H1 (cell line): ENCODE measurements at regions not wholly inside any gene's neighbourhood (a gene's known extent, or its start where the extent isn't known, plus 50 kb on each side); places are given as distances from the start of the nearest gene placed in this dataset.

Experiments
- BRCA1 ChIP-seq: IDR thresholded peaks from 2 replicates; pipeline ENCODE4 v1.6.1; 2012; ENCODE audit warnings: low read depth, low read length, improper control_type of control experiment
- CEBPB ChIP-seq: IDR thresholded peaks from 2 replicates; pipeline ENCODE4 v1.6.1; 2012; ENCODE audit warnings: low read depth, low read length
- CTCF ChIP-seq, 3 experiments: IDR thresholded peaks; 1 replicate in 2 of 3; 2 replicates in 1 of 3; pipeline versions ENCODE4 v1.5.1 to v1.6.1; 2011; ENCODE audit warnings: low read length in 3 of 3, mild to moderate bottlenecking in 3 of 3, inconsistent platforms in 2 of 3, low read depth in 1 of 3, moderate library complexity in 1 of 3; ENCODE audit not compliant: insufficient read depth in 1 of 3; ENCODE audit errors: control extremely low read depth in 1 of 3
- EGR1 ChIP-seq: IDR thresholded peaks from 2 replicates; pipeline ENCODE4 v1.6.1; 2011; ENCODE audit warnings: low read depth, low read length, borderline replicate concordance
- JUN ChIP-seq: IDR thresholded peaks from 2 replicates; pipeline ENCODE4 v1.6.1; 2011; ENCODE audit warnings: low read depth, mild to moderate bottlenecking, improper control_type of control experiment, low read length
- KDM1A ChIP-seq: fragments of 200-600, 300-600 bp; sonication (generic); IDR thresholded peaks from 2 replicates; pipeline ENCODE4 v1.7.1; 2016; ENCODE audit warnings: mild to moderate bottlenecking, low read length, borderline replicate concordance
- SP2 ChIP-seq: IDR thresholded peaks from 2 replicates; pipeline ENCODE4 v1.6.1; 2012; ENCODE audit warnings: mild to moderate bottlenecking, low read length, inconsistent platforms

- TF ChIP-seq CEBPB (no peak), CTCF (IDR thresholded peaks at IDR 0.05; ENCODE audit: control extremely low read depth in 1 of 3, insufficient read depth in 1 of 3, low read depth in 1 of 3, low read length in 3 of 3) (no peak), BRCA1 (no peak), EGR1 (no peak), KDM1A (no peak), JUN (no peak), SP2 (no peak)
Observed at GRCh38 chr21:38725196-38726157, 80.3 kb upstream of the ETS2 start.
